ENCODE measurements at regions not wholly inside any gene's neighbourhood (a gene's known extent, or its start where the extent isn't known, plus 50 kb on each side); places are given as distances from the start of the nearest gene placed in this dataset.
"Not testable (repeated sequence)": the region's sequence is repeated elsewhere in the genome, so short reads cannot be mapped to it uniquely, and the experiment has no call there.

- Histone ChIP-seq H3K9me3 (ENCODE audit: low read length) (no peaks in the 10 kb centered on the region), H3F3A (ENCODE audit: insufficient read depth, low read length) (no peaks in the 10 kb centered on the region), H3K4me3 (ENCODE audit: low read depth, low read length, poor library complexity, severe bottlenecking) (no peak overlapping the region), H3K79me2 (ENCODE audit: insufficient read depth, low read length) (no peaks in the 10 kb centered on the region), H3K9ac (ENCODE audit: low read length) (no peak overlapping the region), H2AFZ (ENCODE audit: low read length) (no peak overlapping the region), H3K27ac (ENCODE audit: low read depth, low read length, poor library complexity, severe bottlenecking) (no peak overlapping the region), H3K4me1 (ENCODE audit: insufficient read depth, low read length, severe bottlenecking) (no peaks in the 10 kb centered on the region), H3K27me3 (ENCODE audit: insufficient read depth, low read length) (no peaks in the 10 kb centered on the region), H3K36me3 (ENCODE audit: insufficient read depth, low read length) (no peaks in the 10 kb centered on the region), H4K20me1 (ENCODE audit: insufficient read depth, low read length) (no peaks in the 10 kb centered on the region), H3K9me2 (ENCODE audit: low read depth, low read length) (no peaks in the 10 kb centered on the region), H3K4me2 (ENCODE audit: low read length) (no peak overlapping the region)
- TF ChIP-seq, protein P1, sequence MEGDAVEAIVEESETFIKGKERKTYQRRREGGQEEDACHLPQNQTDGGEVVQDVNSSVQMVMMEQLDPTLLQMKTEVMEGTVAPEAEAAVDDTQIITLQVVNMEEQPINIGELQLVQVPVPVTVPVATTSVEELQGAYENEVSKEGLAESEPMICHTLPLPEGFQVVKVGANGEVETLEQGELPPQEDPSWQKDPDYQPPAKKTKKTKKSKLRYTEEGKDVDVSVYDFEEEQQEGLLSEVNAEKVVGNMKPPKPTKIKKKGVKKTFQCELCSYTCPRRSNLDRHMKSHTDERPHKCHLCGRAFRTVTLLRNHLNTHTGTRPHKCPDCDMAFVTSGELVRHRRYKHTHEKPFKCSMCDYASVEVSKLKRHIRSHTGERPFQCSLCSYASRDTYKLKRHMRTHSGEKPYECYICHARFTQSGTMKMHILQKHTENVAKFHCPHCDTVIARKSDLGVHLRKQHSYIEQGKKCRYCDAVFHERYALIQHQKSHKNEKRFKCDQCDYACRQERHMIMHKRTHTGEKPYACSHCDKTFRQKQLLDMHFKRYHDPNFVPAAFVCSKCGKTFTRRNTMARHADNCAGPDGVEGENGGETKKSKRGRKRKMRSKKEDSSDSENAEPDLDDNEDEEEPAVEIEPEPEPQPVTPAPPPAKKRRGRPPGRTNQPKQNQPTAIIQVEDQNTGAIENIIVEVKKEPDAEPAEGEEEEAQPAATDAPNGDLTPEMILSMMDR (IDR thresholded peaks at IDR 0.05; ENCODE audit: low read length) = no peak
- no peak for TF ChIP-seq EZH2 (IDR thresholded peaks at IDR 0.05; ENCODE audit: borderline replicate concordance, low read length)
Observed at GRCh38 chr1:143735764-143736461, 235.9 kb downstream of the FAM72C start.

DNA sequence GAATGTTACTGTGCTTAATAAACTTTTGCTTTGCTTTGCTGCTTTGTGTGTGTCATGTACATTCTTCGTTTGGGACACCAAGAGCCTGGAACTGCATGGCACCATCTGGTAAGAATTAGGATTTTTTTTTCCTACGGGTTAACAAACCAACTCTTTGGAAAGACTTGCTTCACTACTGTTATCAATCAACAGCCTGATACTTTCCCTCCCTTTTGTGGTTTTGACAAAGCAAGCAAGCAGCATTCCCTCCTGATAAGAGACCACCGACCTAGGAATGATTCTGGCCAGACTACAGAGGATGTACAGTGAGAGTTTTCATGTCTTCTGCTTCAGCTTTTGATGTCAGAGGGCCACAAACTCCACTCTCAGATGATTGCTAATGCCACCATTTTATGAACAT is 237.5 kb downstream of the FAM72C start:
- not testable (repeated sequence) for H3K36me3 ChIP-seq (ENCODE audit: insufficient read depth, low read length); H2AFZ ChIP-seq (ENCODE audit: low read length); H3K27ac ChIP-seq (ENCODE audit: low read depth, low read length, poor library complexity, severe bottlenecking); H3F3A ChIP-seq (ENCODE audit: insufficient read depth, low read length); H3K79me2 ChIP-seq (ENCODE audit: insufficient read depth, low read length); H3K9ac ChIP-seq (ENCODE audit: low read length); H3K9me2 ChIP-seq (ENCODE audit: low read depth, low read length); H3K4me3 ChIP-seq (ENCODE audit: low read depth, low read length, poor library complexity, severe bottlenecking); H3K27me3 ChIP-seq (ENCODE audit: insufficient read depth, low read length); H3K9me3 ChIP-seq (ENCODE audit: low read length); H3K4me1 ChIP-seq (ENCODE audit: insufficient read depth, low read length, severe bottlenecking); H3K4me2 ChIP-seq (ENCODE audit: low read length); H4K20me1 ChIP-seq (ENCODE audit: insufficient read depth, low read length)

DNA sequence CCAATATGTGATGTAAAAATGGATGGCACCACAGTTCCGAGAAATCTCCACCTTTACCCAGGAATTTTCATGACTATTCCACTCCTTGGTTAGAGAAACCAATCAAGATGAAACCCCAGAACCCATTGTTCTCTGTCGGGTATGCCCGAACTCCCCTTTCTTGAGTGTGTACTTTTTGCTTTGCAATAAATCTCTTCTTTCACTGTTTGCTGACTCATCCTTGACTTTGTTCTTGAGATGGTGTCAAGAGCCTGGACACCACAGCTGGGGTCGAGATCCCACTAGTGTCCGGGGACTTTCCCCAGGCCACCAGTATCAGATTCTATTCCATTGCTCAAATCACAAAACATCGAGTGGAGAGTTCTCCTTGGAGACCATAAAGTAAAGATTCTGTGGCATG is 240.9 kb downstream of the FAM72C start:
- not testable (repeated sequence) for H3K36me3 ChIP-seq (ENCODE audit: insufficient read depth, low read length); H3F3A ChIP-seq (ENCODE audit: insufficient read depth, low read length); H3K9ac ChIP-seq (ENCODE audit: low read length); H3K9me2 ChIP-seq (ENCODE audit: low read depth, low read length); H2AFZ ChIP-seq (ENCODE audit: low read length); H3K4me3 ChIP-seq (ENCODE audit: low read depth, low read length, poor library complexity, severe bottlenecking); H3K27ac ChIP-seq (ENCODE audit: low read depth, low read length, poor library complexity, severe bottlenecking); H3K27me3 ChIP-seq (ENCODE audit: insufficient read depth, low read length); H3K4me2 ChIP-seq (ENCODE audit: low read length); H3K4me1 ChIP-seq (ENCODE audit: insufficient read depth, low read length, severe bottlenecking); H3K9me3 ChIP-seq (ENCODE audit: low read length); H3K79me2 ChIP-seq (ENCODE audit: insufficient read depth, low read length); H4K20me1 ChIP-seq (ENCODE audit: insufficient read depth, low read length)

- H4K20me1 ChIP-seq (ENCODE audit: insufficient read depth, low read length); H3K4me2 ChIP-seq (ENCODE audit: low read length); H3K27me3 ChIP-seq (ENCODE audit: insufficient read depth, low read length); H3F3A ChIP-seq (ENCODE audit: insufficient read depth, low read length); H3K9me3 ChIP-seq (ENCODE audit: low read length); H3K79me2 ChIP-seq (ENCODE audit: insufficient read depth, low read length); H2AFZ ChIP-seq (ENCODE audit: low read length); H3K4me3 ChIP-seq (ENCODE audit: low read depth, low read length, poor library complexity, severe bottlenecking); H3K27ac ChIP-seq (ENCODE audit: low read depth, low read length, poor library complexity, severe bottlenecking); H3K9me2 ChIP-seq (ENCODE audit: low read depth, low read length); H3K9ac ChIP-seq (ENCODE audit: low read length); H3K4me1 ChIP-seq (ENCODE audit: insufficient read depth, low read length, severe bottlenecking); H3K36me3 ChIP-seq (ENCODE audit: insufficient read depth, low read length): not testable (repeated sequence)
Observed at GRCh38 chr1:143729449-143730111, 242.2 kb downstream of the FAM72C start.

- not testable (repeated sequence) for H3K27ac ChIP-seq (ENCODE audit: low read depth, low read length, poor library complexity, severe bottlenecking); H3K4me3 ChIP-seq (ENCODE audit: low read depth, low read length, poor library complexity, severe bottlenecking); H3K27me3 ChIP-seq (ENCODE audit: insufficient read depth, low read length); H4K20me1 ChIP-seq (ENCODE audit: insufficient read depth, low read length); H3F3A ChIP-seq (ENCODE audit: insufficient read depth, low read length); H3K9ac ChIP-seq (ENCODE audit: low read length); H3K36me3 ChIP-seq (ENCODE audit: insufficient read depth, low read length); H3K79me2 ChIP-seq (ENCODE audit: insufficient read depth, low read length); H2AFZ ChIP-seq (ENCODE audit: low read length); H3K9me3 ChIP-seq (ENCODE audit: low read length); H3K4me1 ChIP-seq (ENCODE audit: insufficient read depth, low read length, severe bottlenecking); H3K4me2 ChIP-seq (ENCODE audit: low read length); H3K9me2 ChIP-seq (ENCODE audit: low read depth, low read length)
Observed at GRCh38 chr1:143728802-143729448, 242.9 kb downstream of the FAM72C start.

Measured in OCI-LY1 (cell line).